ENCODE measurements at regions not wholly inside any gene's neighbourhood (a gene's known extent, or its start where the extent isn't known, plus 50 kb on each side); places are given as distances from the start of the nearest gene placed in this dataset.

DNA sequence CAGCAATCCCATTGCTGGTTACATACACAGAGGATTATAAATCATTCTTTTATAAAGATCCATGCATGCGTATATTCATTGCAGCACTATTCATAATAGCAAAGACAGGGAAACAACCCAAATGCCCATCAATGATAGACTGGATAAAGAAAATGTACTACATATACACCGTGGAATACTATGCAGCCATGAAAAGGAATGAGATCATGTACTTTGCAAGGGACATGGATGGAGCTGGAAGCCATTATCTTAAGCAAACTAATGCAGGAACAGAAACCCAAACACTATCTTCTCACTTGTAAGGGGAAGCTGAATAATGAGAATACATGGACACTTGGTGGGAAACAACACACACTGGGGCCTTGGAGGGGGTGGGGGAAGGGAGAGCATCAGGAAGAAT lies 529.7 kb downstream of the TBC1D32 start:
- no peak for DNase-seq (ENCODE audit: low read depth in 1 of 2, low spot score in 1 of 2)
- no peak overlapping the region for H3K4me3 ChIP-seq (replicated peaks; ENCODE audit: insufficient read depth, low read length)
- no peaks in the 10 kb centered on the region for H3K27me3 ChIP-seq (ENCODE audit: insufficient read depth, poor library complexity, severe bottlenecking)
- H3K27ac ChIP-seq (replicated peaks) = no peak overlapping the region
- TF ChIP-seq SPI1 (IDR thresholded peaks at IDR 0.05; ENCODE audit: borderline replicate concordance, low read depth) (no peak), POLR2AphosphoS5 (IDR thresholded peaks at IDR 0.05; ENCODE audit: low read depth) (no peak), GABPA (IDR thresholded peaks at IDR 0.05; ENCODE audit: low read depth) (no peak), CTCF (IDR thresholded peaks at IDR 0.05; ENCODE audit: insufficient read depth, low read length) (no peak), REST (IDR thresholded peaks at IDR 0.05; ENCODE audit: insufficient replicate concordance, low read depth) (no peak)

DNA sequence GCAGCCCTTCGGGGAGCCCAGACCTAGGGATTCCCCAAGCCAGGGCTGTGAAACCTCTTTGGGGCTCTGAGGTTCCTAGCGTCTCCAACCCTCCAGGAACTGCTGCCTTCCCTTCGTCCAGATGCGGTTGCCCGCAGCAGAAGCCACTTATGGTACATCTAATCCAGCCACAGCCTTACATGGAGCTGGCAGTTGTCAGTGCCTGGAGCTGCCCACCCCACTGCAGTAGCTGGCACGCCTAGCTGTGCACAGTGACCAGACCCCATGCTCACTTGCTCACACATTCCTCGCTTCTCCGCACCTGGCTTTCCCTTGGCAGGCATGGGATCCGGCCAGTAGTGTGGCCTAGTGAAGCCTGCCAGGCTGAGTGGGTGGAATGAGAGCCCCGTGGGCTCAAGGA lies 547.6 kb downstream of the TBC1D32 start:
- TF ChIP-seq POLR2AphosphoS5 (IDR thresholded peaks at IDR 0.05; ENCODE audit: low read depth) = no peak
- no peak for TF ChIP-seq SPI1 (IDR thresholded peaks at IDR 0.05; ENCODE audit: borderline replicate concordance, low read depth)
- no peak for TF ChIP-seq CTCF (IDR thresholded peaks at IDR 0.05; ENCODE audit: insufficient read depth, low read length)
- TF ChIP-seq GABPA (IDR thresholded peaks at IDR 0.05; ENCODE audit: low read depth) = no peak
- TF ChIP-seq REST (IDR thresholded peaks at IDR 0.05; ENCODE audit: insufficient replicate concordance, low read depth) = no peak
- no peaks in the 10 kb centered on the region for H3K27me3 ChIP-seq (ENCODE audit: insufficient read depth, poor library complexity, severe bottlenecking)

GRCh38 chr6:120786256-120786655 lies 548.0 kb downstream of the TBC1D32 start:
- Histone ChIP-seq H3K27ac (replicated peaks) (no peak overlapping the region), H3K27me3 (ENCODE audit: insufficient read depth, poor library complexity, severe bottlenecking) (no peaks in the 10 kb centered on the region), H3K4me3 (replicated peaks; ENCODE audit: insufficient read depth, low read length) (no peak overlapping the region)
- DNase-seq (ENCODE audit: low read depth in 1 of 2, low spot score in 1 of 2) = no peak
- TF ChIP-seq CTCF (IDR thresholded peaks at IDR 0.05; ENCODE audit: insufficient read depth, low read length) = no peak
- TF ChIP-seq REST (IDR thresholded peaks at IDR 0.05; ENCODE audit: insufficient replicate concordance, low read depth) = no peak
- TF ChIP-seq GABPA (IDR thresholded peaks at IDR 0.05; ENCODE audit: low read depth) = no peak
- TF ChIP-seq POLR2AphosphoS5 (IDR thresholded peaks at IDR 0.05; ENCODE audit: low read depth) = no peak
- TF ChIP-seq SPI1 (IDR thresholded peaks at IDR 0.05; ENCODE audit: borderline replicate concordance, low read depth) = no peak

More for the DNA sequence above, 547.6 kb downstream of the TBC1D32 start:
- Histone ChIP-seq H3K4me3 (replicated peaks; ENCODE audit: insufficient read depth, low read length) (no peak overlapping the region), H3K27ac (replicated peaks) (no peak overlapping the region)
- DNase-seq (ENCODE audit: low read depth in 1 of 2, low spot score in 1 of 2) = no peak

All from HL-60 (cell line).